HEK293 (cell line): ENCODE measurements at regions not wholly inside any gene's neighbourhood (a gene's known extent, or its start where the extent isn't known, plus 50 kb on each side); places are given as distances from the start of the nearest gene placed in this dataset.

Experiments used
- CTCF ChIA-PET: fragments of 350-600 bp; formaldehyde crosslinking; extraction: SDS; loops from one replicate; lab custom pipeline; 2021; ENCODE audit warnings: antibody characterized with exemption; lab: Yijun Ruan, JAX
- POLR2A ChIA-PET: fragments of 300-600 bp; formaldehyde crosslinking; extraction: SDS; loops from one replicate; lab custom pipeline; 2020; ENCODE audit warnings: antibody characterized with exemption, inconsistent platforms; lab: Yijun Ruan, JAX
- H3K27ac ChIP-seq: fragments of 200-500 bp; sonication (Bioruptor generic); 2 replicates; pipeline ENCODE4 v1.5.1; 2014; ENCODE audit warnings: low read depth, low read length, control low read depth, inconsistent platforms; ENCODE audit errors: extremely low read depth
- H3K36me3 ChIP-seq, 2 experiments: fragments of 200-500 bp in 1 of 2; sonication (Bioruptor generic) in 1 of 2; 1 replicate in 1 of 2; 2 replicates in 1 of 2; pipeline ENCODE4 v1.5.1; 2014 to 2017; ENCODE audit warnings: inconsistent platforms in 2 of 2, low read length in 2 of 2; ENCODE audit not compliant: control insufficient read depth in 2 of 2, insufficient read depth in 1 of 2
- H3K4me1 ChIP-seq: fragments of 200-500 bp; sonication (Bioruptor generic); 2 replicates; pipeline ENCODE4 v1.5.1; 2014; ENCODE audit warnings: mild to moderate bottlenecking, low read length, inconsistent platforms; ENCODE audit not compliant: control insufficient read depth, insufficient read depth
- H3K4me3 ChIP-seq: 2 replicates; pipeline ENCODE4 v1.5.1; 2011; ENCODE audit warnings: low read depth, mild to moderate bottlenecking, control low read depth, low read length, moderate library complexity
- H3K9me3 ChIP-seq: fragments of 200-500 bp; sonication (Bioruptor generic); 2 replicates; pipeline ENCODE4 v1.5.1; 2014; ENCODE audit warnings: low read depth, low read length, inconsistent platforms; ENCODE audit not compliant: control insufficient read depth, insufficient read depth
- BCL11B ChIP-seq: fragments of 450-650 bp; formaldehyde crosslinking; IDR thresholded peaks from 2 replicates; pipeline ENCODE4 v1.5.1; 2016; ENCODE audit warnings: low read depth, missing biosample characterization, missing genetic modification characterization
- HOXC10 ChIP-seq: sonication (generic); formaldehyde crosslinking; IDR thresholded peaks from 2 replicates; pipeline ENCODE4 v1.8.1; 2023; ENCODE audit warnings: mild to moderate bottlenecking, missing genetic modification reagents
- SP2 ChIP-seq: fragments of 450-650 bp; formaldehyde crosslinking; IDR thresholded peaks from 2 replicates; pipeline ENCODE4 v1.5.1; 2016; ENCODE audit warnings: missing biosample characterization, missing genetic modification characterization
- TRIM28 ChIP-seq: IDR thresholded peaks from 2 replicates; pipeline ENCODE4 v1.6.1; 2011; ENCODE audit warnings: low read length, control low read depth, borderline replicate concordance
- WT1 ChIP-seq: fragments of 450-650 bp; formaldehyde crosslinking; IDR thresholded peaks from 2 replicates; pipeline ENCODE4 v1.5.1; 2016; ENCODE audit warnings: missing biosample characterization, missing genetic modification characterization
- ZBTB7A ChIP-seq: fragments of 450-650 bp; formaldehyde crosslinking; IDR thresholded peaks from 2 replicates; pipeline ENCODE4 v1.5.1; 2016; ENCODE audit warnings: low read depth, missing biosample characterization, missing genetic modification characterization
- ZFP37 ChIP-seq: fragments of 450-650 bp; formaldehyde crosslinking; IDR thresholded peaks from 2 replicates; pipeline ENCODE4 v1.5.1; 2016; ENCODE audit warnings: missing biosample characterization, missing genetic modification characterization
- ZNF138 ChIP-seq: fragments of 450-650 bp; formaldehyde crosslinking; IDR thresholded peaks from 2 replicates; pipeline ENCODE4 v1.5.1; 2016; ENCODE audit warnings: missing biosample characterization, missing genetic modification characterization, borderline replicate concordance
- ZNF169 ChIP-seq: fragments of 450-650 bp; formaldehyde crosslinking; IDR thresholded peaks from 2 replicates; pipeline ENCODE4 v1.5.1; 2016; ENCODE audit warnings: missing biosample characterization, missing genetic modification characterization
- ZNF211 ChIP-seq: fragments of 450-650 bp; formaldehyde crosslinking; IDR thresholded peaks from 2 replicates; pipeline ENCODE4 v1.5.1; 2016; ENCODE audit warnings: low read depth, missing biosample characterization, missing genetic modification characterization
- ZNF266 ChIP-seq: fragments of 450-650 bp; formaldehyde crosslinking; IDR thresholded peaks from 2 replicates; pipeline ENCODE4 v1.5.1; 2016; ENCODE audit warnings: missing biosample characterization, missing genetic modification characterization, low read depth
- ZNF335 ChIP-seq: fragments of 450-650 bp; formaldehyde crosslinking; conservative IDR thresholded peaks from 2 replicates; pipeline ENCODE4 v1.5.1; 2016; ENCODE audit warnings: missing biosample characterization, missing genetic modification characterization
- ZNF366 ChIP-seq: fragments of 450-650 bp; formaldehyde crosslinking; conservative IDR thresholded peaks from 2 replicates; pipeline ENCODE4 v1.5.1; 2016; ENCODE audit warnings: missing biosample characterization, missing genetic modification characterization
- ZNF558 ChIP-seq: fragments of 450-650 bp; formaldehyde crosslinking; IDR thresholded peaks from 2 replicates; pipeline ENCODE4 v1.5.1; 2016; ENCODE audit warnings: missing biosample characterization, missing genetic modification characterization
- ZNF658 ChIP-seq: fragments of 450-650 bp; formaldehyde crosslinking; IDR thresholded peaks from 2 replicates; pipeline ENCODE4; 2016; ENCODE audit warnings: missing biosample characterization, missing genetic modification characterization
- ZNF785 ChIP-seq: fragments of 450-650 bp; formaldehyde crosslinking; IDR thresholded peaks from 2 replicates; pipeline ENCODE4 v1.5.1; 2016; ENCODE audit warnings: missing biosample characterization, missing genetic modification characterization
- ZSCAN16 ChIP-seq: fragments of 450-650 bp; formaldehyde crosslinking; IDR thresholded peaks from 2 replicates; pipeline ENCODE4 v1.5.1; 2016; ENCODE audit warnings: missing biosample characterization, missing genetic modification characterization
- TF ChIP-seq, protein P1 (sequence below): fragments of 450-650 bp; formaldehyde crosslinking; conservative IDR thresholded peaks from 2 replicates; pipeline ENCODE4 v1.5.1; 2016; ENCODE audit warnings: low read depth, missing biosample characterization, missing genetic modification characterization
- TF ChIP-seq, protein P2 (sequence below): fragments of 450-650 bp; formaldehyde crosslinking; IDR thresholded peaks from 2 replicates; pipeline ENCODE4 v1.5.1; 2016; ENCODE audit warnings: missing biosample characterization, missing genetic modification characterization
- TF ChIP-seq, protein P3 (sequence below): sonication (generic); formaldehyde crosslinking; IDR thresholded peaks from 2 replicates; pipeline ENCODE4 v1.8.1; 2022; ENCODE audit warnings: mild to moderate bottlenecking, moderate library complexity, missing genetic modification reagents
- TF ChIP-seq, protein P4 (sequence below): fragments of 450-650 bp; formaldehyde crosslinking; IDR thresholded peaks from 2 replicates; pipeline ENCODE4 v1.5.1; 2016; ENCODE audit warnings: missing biosample characterization, missing genetic modification characterization
- TF ChIP-seq, protein P5 (sequence below): fragments of 450-650 bp; formaldehyde crosslinking; IDR thresholded peaks from 2 replicates; pipeline ENCODE4 v1.5.1; 2016; ENCODE audit warnings: missing biosample characterization, missing genetic modification characterization

DNA sequence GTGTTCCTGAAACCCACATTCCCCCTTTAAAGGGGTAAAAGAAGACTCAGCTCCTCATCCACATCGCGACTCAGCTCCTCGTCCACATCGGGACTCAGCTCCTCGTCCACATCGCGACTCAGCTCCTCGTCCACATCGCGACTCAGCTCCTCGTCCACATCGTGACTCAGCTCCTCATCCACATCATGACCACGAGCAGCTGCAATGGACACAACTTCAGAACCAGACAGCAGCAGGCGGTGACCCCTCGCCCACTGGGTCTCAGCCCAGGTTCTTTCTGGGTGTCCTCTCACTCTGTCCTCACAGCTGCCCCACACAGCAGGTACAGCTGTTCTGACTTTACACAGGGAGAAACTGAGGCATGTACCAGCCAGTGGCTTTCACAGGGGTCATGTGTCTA is 163.5 kb upstream of the SALL3 start (continued):
- TF ChIP-seq, protein P1, sequence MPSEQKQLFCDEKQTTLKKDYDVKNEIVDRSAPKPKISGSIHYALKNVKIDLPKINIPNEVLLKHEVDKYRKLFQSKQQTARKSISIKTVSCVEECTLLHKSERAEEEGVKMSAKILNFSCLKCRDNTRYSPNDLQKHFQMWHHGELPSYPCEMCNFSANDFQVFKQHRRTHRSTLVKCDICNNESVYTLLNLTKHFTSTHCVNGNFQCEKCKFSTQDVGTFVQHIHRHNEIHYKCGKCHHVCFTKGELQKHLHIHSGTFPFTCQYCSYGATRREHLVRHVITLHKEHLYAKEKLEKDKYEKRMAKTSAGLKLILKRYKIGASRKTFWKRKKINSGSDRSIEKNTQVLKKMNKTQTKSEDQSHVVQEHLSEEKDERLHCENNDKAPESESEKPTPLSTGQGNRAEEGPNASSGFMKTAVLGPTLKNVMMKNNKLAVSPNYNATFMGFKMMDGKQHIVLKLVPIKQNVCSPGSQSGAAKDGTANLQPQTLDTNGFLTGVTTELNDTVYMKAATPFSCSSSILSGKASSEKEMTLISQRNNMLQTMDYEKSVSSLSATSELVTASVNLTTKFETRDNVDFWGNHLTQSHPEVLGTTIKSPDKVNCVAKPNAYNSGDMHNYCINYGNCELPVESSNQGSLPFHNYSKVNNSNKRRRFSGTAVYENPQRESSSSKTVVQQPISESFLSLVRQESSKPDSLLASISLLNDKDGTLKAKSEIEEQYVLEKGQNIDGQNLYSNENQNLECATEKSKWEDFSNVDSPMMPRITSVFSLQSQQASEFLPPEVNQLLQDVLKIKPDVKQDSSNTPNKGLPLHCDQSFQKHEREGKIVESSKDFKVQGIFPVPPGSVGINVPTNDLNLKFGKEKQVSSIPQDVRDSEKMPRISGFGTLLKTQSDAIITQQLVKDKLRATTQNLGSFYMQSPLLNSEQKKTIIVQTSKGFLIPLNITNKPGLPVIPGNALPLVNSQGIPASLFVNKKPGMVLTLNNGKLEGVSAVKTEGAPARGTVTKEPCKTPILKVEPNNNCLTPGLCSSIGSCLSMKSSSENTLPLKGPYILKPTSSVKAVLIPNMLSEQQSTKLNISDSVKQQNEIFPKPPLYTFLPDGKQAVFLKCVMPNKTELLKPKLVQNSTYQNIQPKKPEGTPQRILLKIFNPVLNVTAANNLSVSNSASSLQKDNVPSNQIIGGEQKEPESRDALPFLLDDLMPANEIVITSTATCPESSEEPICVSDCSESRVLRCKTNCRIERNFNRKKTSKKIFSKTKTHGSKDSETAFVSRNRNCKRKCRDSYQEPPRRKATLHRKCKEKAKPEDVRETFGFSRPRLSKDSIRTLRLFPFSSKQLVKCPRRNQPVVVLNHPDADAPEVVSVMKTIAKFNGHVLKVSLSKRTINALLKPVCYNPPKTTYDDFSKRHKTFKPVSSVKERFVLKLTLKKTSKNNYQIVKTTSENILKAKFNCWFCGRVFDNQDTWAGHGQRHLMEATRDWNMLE (tag by site-specific recombination), result no peak
- TF ChIP-seq BCL11B (tag by site-specific recombination) (no peak), ZBTB7A (tag by site-specific recombination) (no peak), ZNF138 (no peak), ZNF266 (tag by site-specific recombination) (no peak), SP2 (tag by site-specific recombination) (no peak)

DNA sequence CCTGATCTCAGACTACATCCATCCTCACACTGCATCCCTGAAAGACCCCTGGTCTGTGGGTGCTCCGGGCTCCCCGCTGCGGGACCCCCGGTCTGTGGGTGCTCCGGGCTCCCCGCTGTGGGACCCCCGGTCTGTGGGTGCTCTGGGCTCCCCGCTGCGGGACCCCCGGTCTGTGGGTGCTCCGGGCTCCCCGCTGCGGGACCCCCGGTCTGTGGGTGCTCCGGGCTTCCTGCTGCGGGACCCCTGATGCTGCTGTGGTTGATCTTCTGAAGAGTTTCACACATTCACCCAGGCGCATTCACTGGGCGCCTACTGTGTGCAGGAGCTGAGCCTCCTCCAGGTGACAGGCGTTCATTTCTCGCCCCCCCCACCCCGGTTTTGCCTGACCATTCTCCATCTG is 162.7 kb upstream of the SALL3 start:
- POLR2A ChIA-PET, result no interaction called here
- Histone ChIP-seq H3K27ac (no peak overlapping the region), H3K36me3 (no peaks in the 10 kb centered on the region), H3K4me3 (no peak overlapping the region), H3K9me3 (no peaks in the 10 kb centered on the region), H3K4me1 (no peaks in the 10 kb centered on the region)
- CTCF ChIA-PET, result no interaction called here
- TF ChIP-seq, protein P2, sequence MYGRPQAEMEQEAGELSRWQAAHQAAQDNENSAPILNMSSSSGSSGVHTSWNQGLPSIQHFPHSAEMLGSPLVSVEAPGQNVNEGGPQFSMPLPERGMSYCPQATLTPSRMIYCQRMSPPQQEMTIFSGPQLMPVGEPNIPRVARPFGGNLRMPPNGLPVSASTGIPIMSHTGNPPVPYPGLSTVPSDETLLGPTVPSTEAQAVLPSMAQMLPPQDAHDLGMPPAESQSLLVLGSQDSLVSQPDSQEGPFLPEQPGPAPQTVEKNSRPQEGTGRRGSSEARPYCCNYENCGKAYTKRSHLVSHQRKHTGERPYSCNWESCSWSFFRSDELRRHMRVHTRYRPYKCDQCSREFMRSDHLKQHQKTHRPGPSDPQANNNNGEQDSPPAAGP (tag by site-specific recombination), result no peak
- TF ChIP-seq ZNF335 (tag by site-specific recombination), result no peak
- no peak for TF ChIP-seq ZNF211 (tag by site-specific recombination)
- no peak for TF ChIP-seq HOXC10 (CRISPR knock-in tag)
- TF ChIP-seq ZNF785, result no peak
- no peak for TF ChIP-seq WT1 (tag by site-specific recombination)
- TF ChIP-seq, protein P3, sequence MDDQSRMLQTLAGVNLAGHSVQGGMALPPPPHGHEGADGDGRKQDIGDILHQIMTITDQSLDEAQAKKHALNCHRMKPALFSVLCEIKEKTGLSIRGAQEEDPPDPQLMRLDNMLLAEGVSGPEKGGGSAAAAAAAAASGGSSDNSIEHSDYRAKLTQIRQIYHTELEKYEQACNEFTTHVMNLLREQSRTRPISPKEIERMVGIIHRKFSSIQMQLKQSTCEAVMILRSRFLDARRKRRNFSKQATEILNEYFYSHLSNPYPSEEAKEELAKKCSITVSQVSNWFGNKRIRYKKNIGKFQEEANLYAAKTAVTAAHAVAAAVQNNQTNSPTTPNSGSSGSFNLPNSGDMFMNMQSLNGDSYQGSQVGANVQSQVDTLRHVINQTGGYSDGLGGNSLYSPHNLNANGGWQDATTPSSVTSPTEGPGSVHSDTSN (CRISPR knock-in tag), result no peak
- no peak for TF ChIP-seq ZNF558 (tag by site-specific recombination)
- no peak for TF ChIP-seq TRIM28
- TF ChIP-seq ZNF366, result no peak
- TF ChIP-seq ZSCAN16 (tag by site-specific recombination), result no peak
- no peak for TF ChIP-seq ZNF658 (tag by site-specific recombination)
- TF ChIP-seq, protein P1 (tag by site-specific recombination), result no peak
- TF ChIP-seq, protein P4, sequence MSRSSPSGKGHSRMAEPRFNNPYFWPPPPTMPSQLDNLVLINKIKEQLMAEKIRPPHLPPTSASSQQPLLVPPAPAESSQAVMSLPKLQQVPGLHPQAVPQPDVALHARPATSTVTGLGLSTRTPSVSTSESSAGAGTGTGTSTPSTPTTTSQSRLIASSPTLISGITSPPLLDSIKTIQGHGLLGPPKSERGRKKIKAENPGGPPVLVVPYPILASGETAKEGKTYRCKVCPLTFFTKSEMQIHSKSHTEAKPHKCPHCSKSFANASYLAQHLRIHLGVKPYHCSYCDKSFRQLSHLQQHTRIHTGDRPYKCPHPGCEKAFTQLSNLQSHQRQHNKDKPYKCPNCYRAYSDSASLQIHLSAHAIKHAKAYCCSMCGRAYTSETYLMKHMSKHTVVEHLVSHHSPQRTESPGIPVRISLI (tag by site-specific recombination), result no peak
- TF ChIP-seq ZFP37, result no peak
- TF ChIP-seq, protein P5, sequence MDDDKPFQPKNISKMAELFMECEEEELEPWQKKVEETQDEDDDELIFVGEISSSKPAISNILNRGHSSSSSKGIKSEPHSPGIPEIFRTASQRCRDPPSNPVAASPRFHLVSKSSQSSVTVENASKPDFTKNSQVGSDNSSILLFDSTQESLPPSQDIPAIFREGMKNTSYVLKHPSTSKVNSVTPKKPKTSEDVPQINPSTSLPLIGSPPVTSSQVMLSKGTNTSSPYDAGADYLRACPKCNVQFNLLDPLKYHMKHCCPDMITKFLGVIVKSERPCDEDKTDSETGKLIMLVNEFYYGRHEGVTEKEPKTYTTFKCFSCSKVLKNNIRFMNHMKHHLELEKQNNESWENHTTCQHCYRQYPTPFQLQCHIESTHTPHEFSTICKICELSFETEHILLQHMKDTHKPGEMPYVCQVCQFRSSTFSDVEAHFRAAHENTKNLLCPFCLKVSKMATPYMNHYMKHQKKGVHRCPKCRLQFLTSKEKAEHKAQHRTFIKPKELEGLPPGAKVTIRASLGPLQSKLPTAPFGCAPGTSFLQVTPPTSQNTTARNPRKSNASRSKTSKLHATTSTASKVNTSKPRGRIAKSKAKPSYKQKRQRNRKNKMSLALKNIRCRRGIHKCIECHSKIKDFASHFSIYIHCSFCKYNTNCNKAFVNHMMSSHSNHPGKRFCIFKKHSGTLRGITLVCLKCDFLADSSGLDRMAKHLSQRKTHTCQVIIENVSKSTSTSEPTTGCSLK, result no peak
- no peak for TF ChIP-seq ZNF169 (tag by site-specific recombination)
